K562 (cell line): ENCODE measurements at regions not wholly inside any gene's neighbourhood (a gene's known extent, or its start where the extent isn't known, plus 50 kb on each side); places are given as distances from the start of the nearest gene placed in this dataset.

Experiments
- ATAC-seq: fragments of 200-7000 bp; cut with Tn5 transposase; 3 replicates; pipeline ENCODE4 v1.9.1; 2020; ENCODE audit warnings: moderate library complexity
- BruUV-seq: library from RNA; stranded (reverse); fragments of 400-500 nt; replicated peaks from 2 replicates; lab custom pipeline; 2021; lab: Mats Ljungman, UMichigan
- CTCF ChIA-PET: fragments of 300-600 bp; formaldehyde crosslinking; extraction: SDS; loops from one replicate; lab custom pipeline; 2021; ENCODE audit warnings: low intra/inter-chr PET ratio; lab: Yijun Ruan, JAX
- POLR2A ChIA-PET: fragments of 300-600, 350-650 bp; sonication (Branson Sonifier 250); formaldehyde crosslinking; extraction: SDS; loops from one replicate; lab custom pipeline; 2021; ENCODE audit warnings: antibody characterized with exemption, inconsistent platforms; lab: Yijun Ruan, JAX
- DNase-seq, 4 experiments: peaks; one replicate each; pipeline versions ENCODE4 v3.0.0 to v3.0.0-alpha.2; 2011 to 2018; ENCODE audit warnings: low spot score in 3 of 4, mixed read lengths in 3 of 4; ENCODE audit errors: extremely low read depth in 1 of 4
- FAIRE-seq: peaks from 2 replicates; lab custom pipeline; 2011; peaks lifted over from hg19 to GRCh38; lab: Jason Lieb, UNC
- H2AFZ ChIP-seq: 2 replicates; pipeline ENCODE4 v1.6.0; 2011; ENCODE audit warnings: low read depth, low read length, control low read depth, inconsistent platforms
- H3K27ac ChIP-seq: fragments of 200-600 bp; 3 replicates; pipeline ENCODE4 v1.8.0; 2011; ENCODE audit warnings: low read depth, mild to moderate bottlenecking, control low read depth, inconsistent platforms, low read length, moderate library complexity, mixed read lengths; ENCODE audit errors: extremely low read depth
- H3K27me3 ChIP-seq, 2 experiments: fragments of 300-600 bp in 1 of 2; 2 replicates in 1 of 2; 3 replicates in 1 of 2; pipeline versions ENCODE4 v1.6.0 to v1.8.0; 2011; ENCODE audit warnings: inconsistent platforms in 2 of 2, low read length in 2 of 2, mild to moderate bottlenecking in 1 of 2, mixed read lengths in 1 of 2, moderate library complexity in 1 of 2; ENCODE audit not compliant: control insufficient read depth in 2 of 2, insufficient read depth in 2 of 2
- H3K36me3 ChIP-seq: fragments of 300-600 bp; 3 replicates; pipeline ENCODE4 v1.8.0; 2011; ENCODE audit warnings: mild to moderate bottlenecking, low read length, inconsistent platforms; ENCODE audit not compliant: control insufficient read depth, insufficient read depth
- H3K4me1 ChIP-seq, 2 experiments: fragments of 200-600 bp in 1 of 2; replicated peaks in 1 of 2; 2 replicates in 1 of 2; 3 replicates in 1 of 2; pipeline versions ENCODE4 v1.5.1 to v1.8.0; 2011; ENCODE audit warnings: inconsistent platforms in 2 of 2, low read length in 2 of 2, mild to moderate bottlenecking in 1 of 2, mixed read lengths in 1 of 2, moderate library complexity in 1 of 2; ENCODE audit not compliant: control insufficient read depth in 2 of 2, insufficient read depth in 2 of 2
- H3K4me2 ChIP-seq: 2 replicates; pipeline ENCODE4 v1.6.1; 2011; ENCODE audit warnings: low read length, control low read depth, inconsistent platforms, mixed read lengths; ENCODE audit not compliant: insufficient read depth
- H3K4me3 ChIP-seq: fragments of 200-600 bp; sonication (generic), shearing (Covaris generic); 2 replicates; pipeline ENCODE4 v1.5.1; 2016; ENCODE audit warnings: control low read depth, inconsistent platforms
- H3K79me2 ChIP-seq: fragments of 200-600 bp; 3 replicates; pipeline ENCODE4 v1.8.0; 2011; ENCODE audit warnings: low read length, inconsistent platforms; ENCODE audit not compliant: control insufficient read depth, insufficient read depth
- H3K9ac ChIP-seq, 2 experiments: 2 replicates each; pipeline versions ENCODE4 v1.6.0 to v1.6.1; 2011; ENCODE audit warnings: low read depth in 2 of 2, low read length in 2 of 2, control low read depth in 1 of 2, inconsistent platforms in 1 of 2, mild to moderate bottlenecking in 1 of 2, mixed read lengths in 1 of 2; ENCODE audit not compliant: insufficient read depth in 1 of 2
- H3K9me1 ChIP-seq: one replicate; pipeline ENCODE4 v1.6.0; 2011; ENCODE audit warnings: inconsistent platforms, mild to moderate bottlenecking, low read length, moderate library complexity; ENCODE audit not compliant: control insufficient read depth, insufficient read depth
- H3K9me3 ChIP-seq: replicated peaks from 2 replicates; pipeline ENCODE4 v1.5.1; 2011; ENCODE audit warnings: low read depth, low read length, inconsistent platforms; ENCODE audit not compliant: control insufficient read depth, insufficient read depth
- H4K20me1 ChIP-seq: replicated peaks from 2 replicates; pipeline ENCODE4 v1.6.1; 2011; ENCODE audit warnings: low read length, inconsistent platforms, mixed read lengths; ENCODE audit not compliant: control insufficient read depth, insufficient read depth
- CHD2 ChIP-seq: IDR thresholded peaks from 2 replicates; pipeline ENCODE4 v1.6.1; 2011; ENCODE audit warnings: low read depth, low read length
- COPS2 ChIP-seq: fragments of 450-650 bp; conservative IDR thresholded peaks from 2 replicates; pipeline ENCODE4 v1.6.1; 2016; ENCODE audit warnings: mild to moderate bottlenecking, moderate library complexity
- ESRRB ChIP-seq: fragments of 250-450 bp; sonication (Bioruptor Pico); IDR thresholded peaks from 2 replicates; pipeline ENCODE4 v1.5.0; 2020; ENCODE audit warnings: mild to moderate bottlenecking, moderate library complexity, borderline replicate concordance
- IRF9 ChIP-seq: fragments of 450-650 bp; IDR thresholded peaks from 2 replicates; pipeline ENCODE4 v1.6.1; 2016; ENCODE audit warnings: missing biosample characterization, missing genetic modification characterization
- KDM5B ChIP-seq: fragments of 200-600 bp; sonication (generic); IDR thresholded peaks from 2 replicates; pipeline ENCODE4 v1.6.1; 2012; ENCODE audit warnings: low read depth, mild to moderate bottlenecking, moderate library complexity, low read length, control low read depth, inconsistent platforms; ENCODE audit not compliant: insufficient replicate concordance
- MEIS2 ChIP-seq: fragments of 450-650 bp; IDR thresholded peaks from 2 replicates; pipeline ENCODE4 v1.6.1; 2014; ENCODE audit warnings: mild to moderate bottlenecking; ENCODE audit not compliant: partially characterized antibody
- SMAD1 ChIP-seq: fragments of 150-350 bp; IDR thresholded peaks from 2 replicates; pipeline ENCODE4 v1.6.1; 2014; ENCODE audit warnings: low read length, low read depth; ENCODE audit not compliant: partially characterized antibody
- ZMIZ1 ChIP-seq, 2 experiments: fragments of 150-350 bp in 1 of 2; IDR thresholded peaks; 2 replicates each; pipeline ENCODE4 v1.6.1; 2012 to 2016; ENCODE audit warnings: low read depth in 2 of 2, low read length in 2 of 2, mild to moderate bottlenecking in 1 of 2, moderate library complexity in 1 of 2
- ZNF133 ChIP-seq: fragments of 250-450 bp; sonication (Bioruptor Pico); IDR thresholded peaks from 2 replicates; pipeline ENCODE4 v1.4.0; 2020; ENCODE audit warnings: mild to moderate bottlenecking
- ZNF184 ChIP-seq: sonication (generic); formaldehyde crosslinking; IDR thresholded peaks from 2 replicates; pipeline ENCODE4 v1.5.0; 2020; ENCODE audit warnings: missing genetic modification reagents
- ZNF444 ChIP-seq: fragments of 250-450 bp; sonication (Bioruptor Pico); IDR thresholded peaks from 2 replicates; pipeline ENCODE4 v1.4.0; 2020; ENCODE audit warnings: mild to moderate bottlenecking, moderate library complexity
- WGBS: fragments of 100-300 bp; shearing (Covaris generic); methylation state at CpG from one replicate; pipeline ENCODE4 v1.1.6; 2016; ENCODE audit warnings: low coverage, mixed read lengths; ENCODE audit not compliant: insufficient coverage; ENCODE audit errors: missing lambda C conversion rate; 5-methylcytosine and 5-hydroxymethylcytosine counted together
- in situ Hi-C: fragments of 300-500 bp; cut with MboI; formaldehyde crosslinking; loops from 4 replicates; pipeline ENCODE4 v1.15.0; 2018; ENCODE audit warnings: inconsistent platforms, mixed read lengths
- intact Hi-C: fragments of 100-400 bp; cut with micrococcal nuclease; formaldehyde crosslinking; loops from 2 replicates; pipeline ENCODE4 v1.14.2; 2022
- TF ChIP-seq, protein P1 (sequence below): sonication (generic); formaldehyde crosslinking; IDR thresholded peaks from 2 replicates; pipeline ENCODE4 v1.9.0; 2022; ENCODE audit warnings: mild to moderate bottlenecking, missing genetic modification reagents

DNA sequence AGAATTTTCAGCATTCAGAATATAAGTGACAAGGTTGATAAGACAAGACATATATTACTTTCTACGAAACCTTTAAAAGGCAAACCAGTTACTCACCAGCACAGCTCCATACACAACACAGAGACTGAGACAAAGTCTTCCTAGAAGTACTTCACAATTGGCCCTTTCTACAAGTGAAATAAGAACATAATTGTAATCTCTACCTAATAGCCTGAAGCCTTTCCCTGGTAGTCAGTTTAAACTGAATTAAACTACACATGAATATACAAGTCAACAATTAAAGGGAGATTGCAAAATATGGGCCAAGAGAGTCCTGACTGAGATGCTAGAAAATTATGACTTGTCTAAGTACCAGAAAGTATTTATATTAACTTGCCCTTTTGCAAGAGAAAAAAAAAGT is 95.9 kb downstream of the PUS7L start:
- Histone ChIP-seq H3K9ac (no peak overlapping the region), H3K4me3 (no peak overlapping the region), H3K4me1 (no peaks in the 10 kb centered on the region), H4K20me1 (no peaks in the 10 kb centered on the region), H3K79me2 (no peaks in the 10 kb centered on the region), H2AFZ (no peak overlapping the region), H3K27ac (no peak overlapping the region), H3K9me1 (no peaks in the 10 kb centered on the region), H3K9me3 (no peaks in the 10 kb centered on the region), H3K36me3 (no peaks in the 10 kb centered on the region), H3K27me3 (no peaks in the 10 kb centered on the region), H3K4me2 (no peak overlapping the region)
- WGBS, result 6% methylated on average over 1 of the region's 1 CpG
- ChIA-PET POLR2A (interaction anchor here (1.1 kb wide), 1 partner anchor 13 kb away, joined by 3 read pairs; no protein-coding TSS in a partner anchor), CTCF (no interaction called here)
- DNase-seq (no peak), FAIRE-seq (no peak), ATAC-seq (no peak)
- intact Hi-C loops (no loop called here), in situ Hi-C loops (no loop called here)
- TF ChIP-seq ZNF444 (CRISPR knock-in tag), result no peak
- TF ChIP-seq, protein P1, sequence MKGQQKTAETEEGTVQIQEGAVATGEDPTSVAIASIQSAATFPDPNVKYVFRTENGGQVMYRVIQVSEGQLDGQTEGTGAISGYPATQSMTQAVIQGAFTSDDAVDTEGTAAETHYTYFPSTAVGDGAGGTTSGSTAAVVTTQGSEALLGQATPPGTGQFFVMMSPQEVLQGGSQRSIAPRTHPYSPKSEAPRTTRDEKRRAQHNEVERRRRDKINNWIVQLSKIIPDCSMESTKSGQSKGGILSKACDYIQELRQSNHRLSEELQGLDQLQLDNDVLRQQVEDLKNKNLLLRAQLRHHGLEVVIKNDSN (CRISPR knock-in tag), result no peak
- no TSS peak for BruUV-seq

- no TSS peak for BruUV-seq
- no peaks in the 10 kb centered on the region for H3K27me3 ChIP-seq
- no peak overlapping the region for H3K4me2 ChIP-seq
- no peaks in the 10 kb centered on the region for H3K36me3 ChIP-seq
- no peaks in the 10 kb centered on the region for H3K79me2 ChIP-seq
- WGBS, result 0% methylated on average over 1 of the region's 1 CpG
- DNase-seq, result no peak
- no peak overlapping the region for H2AFZ ChIP-seq
- H3K9ac ChIP-seq, result no peak overlapping the region
- no peak overlapping the region for H3K4me3 ChIP-seq
- no peaks in the 10 kb centered on the region for H3K4me1 ChIP-seq
- in situ Hi-C loops, result no loop called here
- no peaks in the 10 kb centered on the region for H4K20me1 ChIP-seq
- H3K27ac ChIP-seq, result no peak overlapping the region
- no peak for ATAC-seq
- no peaks in the 10 kb centered on the region for H3K9me3 ChIP-seq
- no peaks in the 10 kb centered on the region for H3K9me1 ChIP-seq
- intact Hi-C loops, result no loop called here
- ChIA-PET CTCF (no interaction called here), POLR2A (no interaction called here)
- FAIRE-seq, result no peak
- TF ChIP-seq ESRRB (no peak), KDM5B (no peak), IRF9 (tag) (no peak), MEIS2 (no peak), CHD2 (no peak), SMAD1 (no peak), ZNF133 (CRISPR knock-in tag) (no peak), ZMIZ1 (IDR thresholded peaks at IDR 0.05; ENCODE audit: low read depth in 2 of 2, low read length in 2 of 2) (no peak), ZNF184 (no peak), COPS2 (no peak)
Observed at GRCh38 chr12:43655586-43655985, 103.0 kb downstream of the PUS7L start.
